Endometrium (tissue), 2 donors: ENCODE measurements at regions not wholly inside any gene's neighbourhood (a gene's known extent, or its start where the extent isn't known, plus 50 kb on each side); places are given as distances from the start of the nearest gene placed in this dataset.
"Not testable (repeated sequence)": the region's sequence is repeated elsewhere in the genome, so short reads cannot be mapped to it uniquely, and the experiment has no call there.

Experiments
- FAIRE-seq: peaks from 2 replicates; lab custom pipeline; 2012; peaks lifted over from hg19 to GRCh38; lab: Jason Lieb, UNC
- donor health status: control.
- donor health status: control.

DNA sequence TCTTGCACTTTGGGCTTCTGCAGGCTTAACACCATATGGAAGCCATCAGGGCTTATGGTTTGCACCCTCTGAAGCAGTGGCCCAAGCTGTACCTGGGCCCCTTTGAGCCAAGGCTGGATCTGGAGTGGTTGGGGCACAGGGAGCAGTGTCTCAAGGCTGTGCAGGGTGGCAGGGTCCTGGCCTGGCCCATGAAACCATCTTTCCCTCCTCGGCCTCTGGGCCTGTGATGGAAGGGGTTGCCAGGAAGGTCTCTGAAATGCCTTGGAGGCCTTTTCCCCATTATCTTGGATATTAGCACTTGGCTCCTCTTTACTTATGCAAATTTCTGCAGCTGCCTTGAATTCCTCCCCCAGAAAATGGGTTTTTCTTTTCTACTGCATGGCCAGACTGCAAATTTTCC lies 134.7 kb upstream of the USP9X start:
- no peak for FAIRE-seq

DNA sequence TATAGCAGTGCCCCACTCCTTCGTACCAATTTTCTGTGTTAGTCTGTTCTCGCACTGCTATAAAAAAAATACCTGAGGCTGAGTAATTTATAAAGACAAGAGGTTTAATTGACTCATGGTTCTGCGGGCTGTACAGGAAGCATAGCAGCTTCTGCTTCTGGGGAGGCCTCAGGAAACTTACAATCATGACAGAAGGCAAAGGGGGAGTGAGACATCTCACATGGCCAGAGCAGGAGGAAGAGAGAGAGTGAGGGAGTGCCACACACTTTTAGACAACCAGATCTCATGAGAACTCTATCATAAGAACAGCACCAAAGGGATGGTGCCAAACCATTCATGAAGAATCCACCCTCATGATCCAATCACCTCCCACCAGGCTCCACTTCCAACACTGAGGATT lies 133.8 kb upstream of the USP9X start:
- FAIRE-seq = not testable (repeated sequence)

DNA sequence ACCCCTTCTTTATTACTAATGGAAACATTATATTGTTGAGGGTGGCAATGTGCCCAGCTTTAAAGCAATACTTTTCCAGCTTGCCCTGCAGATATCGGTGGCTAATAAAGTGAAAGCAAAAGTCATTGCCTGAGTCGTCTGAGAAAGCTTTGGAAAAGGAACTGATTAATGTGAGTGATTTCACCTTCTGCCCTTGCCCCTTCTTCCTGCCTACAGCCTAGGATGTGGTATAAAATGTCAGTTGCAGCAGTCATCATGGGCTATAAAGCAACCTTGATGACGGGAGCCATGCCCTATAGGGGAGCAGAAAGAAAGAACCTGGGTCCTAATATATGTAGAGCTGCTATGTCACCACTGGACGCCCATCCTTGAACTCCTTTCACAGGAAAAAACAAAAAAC lies 132.4 kb upstream of the USP9X start:
- FAIRE-seq = no peak

DNA sequence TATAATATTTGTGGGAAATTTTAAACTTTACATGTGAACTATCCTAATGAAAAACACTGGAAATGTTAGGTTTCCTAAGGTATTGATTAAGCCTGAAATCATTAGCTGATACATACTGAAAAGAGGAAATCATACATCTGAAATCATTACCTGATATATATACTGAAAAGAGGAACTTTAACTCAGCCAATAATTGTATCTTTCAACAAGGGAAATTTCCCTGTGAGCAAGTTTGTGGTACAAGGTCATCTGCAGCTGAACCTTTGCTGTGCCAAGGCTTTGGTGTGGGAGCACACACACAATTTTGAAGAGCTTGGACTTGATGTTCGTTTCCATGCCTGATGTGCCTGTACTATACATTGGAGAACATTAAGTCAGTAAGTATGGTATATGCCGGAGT lies 131.9 kb upstream of the USP9X start:
- FAIRE-seq = no peak

DNA sequence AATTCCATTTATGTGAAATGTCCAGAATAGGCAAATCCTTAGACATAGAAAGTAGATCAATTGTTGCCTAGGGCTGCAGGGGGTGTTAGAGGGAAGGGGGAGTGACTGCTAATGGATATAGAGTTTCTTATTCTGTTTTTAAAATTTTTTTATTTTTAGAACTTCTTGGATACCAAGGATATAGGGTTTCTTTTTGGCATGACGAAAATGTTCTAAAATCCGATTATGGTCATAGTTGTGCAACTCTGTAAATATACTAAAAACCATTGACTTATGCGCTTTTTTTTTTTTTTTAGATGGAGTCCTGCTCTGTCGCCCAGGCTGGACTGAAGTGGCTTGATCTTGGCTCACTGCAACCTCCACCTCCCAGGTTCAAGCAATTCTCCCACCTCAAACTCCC lies 125.2 kb upstream of the USP9X start:
- no peak for FAIRE-seq

DNA sequence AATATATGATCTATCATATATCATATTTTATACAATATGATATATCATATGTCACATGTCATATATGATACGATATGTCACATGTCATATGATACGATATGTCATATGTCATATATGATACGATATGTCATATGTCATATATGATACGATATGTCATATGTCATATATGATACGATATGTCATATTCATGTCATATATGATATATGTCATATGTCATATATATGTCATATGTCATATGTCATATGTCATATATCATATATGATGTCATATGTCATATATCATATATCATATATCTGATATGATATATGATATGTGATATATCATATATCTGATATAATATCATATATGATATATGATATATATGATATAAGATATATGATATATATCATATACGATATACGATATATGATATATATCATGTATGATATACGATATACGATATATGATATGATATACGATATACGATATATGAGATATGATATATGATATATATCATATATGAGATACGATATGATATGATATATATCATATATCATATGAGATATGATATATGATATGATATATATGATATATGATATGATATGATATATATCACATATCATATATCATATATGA lies 122.3 kb upstream of the USP9X start:
- FAIRE-seq = no peak

DNA sequence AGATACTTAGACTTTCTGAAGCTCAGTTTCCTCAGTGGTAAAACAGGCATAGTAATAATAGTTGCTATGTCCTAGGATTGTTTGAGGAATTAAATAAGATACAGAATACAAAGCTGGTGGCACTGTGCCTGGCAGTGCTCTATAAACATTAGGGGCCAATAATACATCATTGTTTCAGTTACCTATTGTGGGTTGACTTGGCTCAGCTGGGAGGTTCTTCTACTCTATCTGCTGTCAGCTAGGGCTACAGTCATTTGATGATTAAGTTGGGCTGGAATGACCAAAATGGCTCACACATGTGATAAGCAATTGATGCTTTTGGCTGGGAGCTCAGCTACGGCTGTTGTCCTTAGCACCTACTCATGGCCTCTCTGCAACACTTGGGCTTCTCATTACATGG lies 121.2 kb upstream of the USP9X start:
- no peak for FAIRE-seq

DNA sequence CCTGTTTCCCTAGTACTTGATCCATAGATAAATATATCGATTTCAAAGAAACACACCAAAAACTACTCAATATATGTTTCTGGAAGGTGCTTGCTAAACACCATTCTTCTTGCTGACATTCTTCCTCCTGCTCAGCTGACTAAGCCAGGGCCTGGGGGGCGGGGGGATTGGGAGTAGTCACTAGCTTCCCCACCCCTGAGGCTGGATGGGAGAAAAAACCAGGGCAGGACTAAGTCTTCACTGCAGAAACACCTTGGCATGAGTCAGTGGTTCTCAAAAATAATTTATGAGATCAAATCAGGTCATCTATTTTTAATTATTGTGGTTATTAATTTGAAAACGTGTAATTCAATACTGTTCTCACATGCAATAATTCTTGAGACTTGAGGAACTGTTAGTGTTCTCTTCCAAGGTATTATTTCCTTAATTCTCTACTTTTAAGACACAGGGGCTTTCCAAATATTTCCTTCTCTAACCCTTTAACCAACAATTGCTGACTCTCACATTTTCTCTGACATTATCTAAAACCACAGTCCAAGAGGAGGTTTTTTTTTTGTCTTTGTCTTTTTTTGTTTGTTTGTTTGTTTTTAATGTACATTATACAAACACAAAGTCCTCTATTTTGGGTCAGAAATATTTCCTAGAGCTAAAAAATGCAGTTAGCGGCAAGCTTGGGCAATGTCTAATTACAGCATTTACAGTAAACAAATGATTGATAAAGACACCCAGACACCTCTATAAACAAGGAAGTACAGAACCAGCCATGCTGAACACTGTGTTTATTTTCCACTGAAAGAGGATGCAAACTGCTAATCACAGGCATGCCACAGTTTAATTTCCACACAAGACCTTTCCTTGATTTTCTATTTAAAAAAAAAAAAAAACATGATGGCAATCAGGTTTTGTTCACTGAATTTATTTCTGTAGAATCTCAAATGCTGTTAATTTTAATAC lies 120.3 kb upstream of the USP9X start:
- no peak for FAIRE-seq

DNA sequence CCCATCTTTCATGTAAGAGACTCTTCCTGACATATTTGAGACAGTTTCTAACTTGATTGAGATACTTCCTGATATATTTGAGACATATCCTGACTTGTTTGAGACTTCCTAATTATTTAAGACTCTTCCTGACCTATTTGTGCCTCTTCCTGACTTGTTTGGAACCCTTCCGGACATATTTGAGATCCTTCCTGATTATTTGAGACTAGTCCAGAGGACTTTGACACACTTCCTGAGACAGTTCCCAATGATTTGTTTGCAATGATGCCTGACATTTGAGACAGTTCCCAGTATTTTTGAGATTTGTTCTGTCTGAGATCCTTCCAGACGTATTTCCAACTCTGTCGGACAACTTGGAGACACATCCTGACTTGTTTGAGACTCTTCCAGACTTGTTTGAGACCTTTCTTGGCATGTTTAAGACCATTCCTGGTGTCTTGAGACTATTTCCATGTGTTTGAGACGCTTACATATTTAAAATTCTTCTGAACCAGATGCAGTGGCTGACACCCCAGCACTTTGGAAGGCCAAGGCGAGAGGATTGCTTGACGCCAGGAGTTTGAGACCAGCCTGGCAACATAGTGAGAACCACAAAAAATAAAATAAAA lies 118.9 kb upstream of the USP9X start:
- FAIRE-seq = no peak

DNA sequence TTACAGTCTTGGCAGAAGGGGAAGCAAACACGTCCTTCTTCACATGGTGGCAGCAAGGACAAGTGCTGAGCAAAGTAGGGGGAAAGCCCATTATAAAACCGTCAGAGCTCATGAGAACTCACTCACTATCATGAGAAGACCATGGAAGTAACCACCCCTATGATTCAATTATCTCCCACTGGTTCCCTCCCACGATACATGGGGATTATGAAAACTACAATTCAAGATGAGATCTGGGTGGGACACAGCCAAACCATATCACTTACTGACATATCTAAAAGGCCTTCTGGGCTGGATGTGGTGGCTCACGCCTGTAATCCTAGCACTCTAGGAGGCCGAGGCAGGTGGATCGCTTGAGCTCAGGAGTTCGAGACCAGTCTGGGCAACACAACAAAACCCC lies 117.1 kb upstream of the USP9X start:
- FAIRE-seq = no peak

DNA sequence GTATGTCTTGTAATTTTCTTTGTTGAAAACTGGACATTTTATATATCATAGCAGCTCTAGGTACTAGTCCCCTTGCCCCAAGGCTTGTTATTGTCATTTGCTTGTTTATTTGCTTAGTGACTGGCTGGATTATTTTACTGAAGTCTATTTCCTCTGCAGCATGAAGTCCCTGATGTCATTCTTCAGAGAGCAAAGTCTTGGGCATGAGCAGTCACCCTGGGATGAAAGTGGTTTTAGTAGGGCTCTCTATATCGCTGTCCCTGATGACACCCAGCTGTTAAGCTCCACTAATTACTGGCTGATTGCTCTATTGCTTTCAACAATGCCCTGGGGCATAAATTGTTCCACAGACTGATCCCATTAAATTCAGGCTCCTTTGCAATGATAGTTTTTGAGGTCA lies 113.5 kb upstream of the USP9X start:
- no peak for FAIRE-seq

DNA sequence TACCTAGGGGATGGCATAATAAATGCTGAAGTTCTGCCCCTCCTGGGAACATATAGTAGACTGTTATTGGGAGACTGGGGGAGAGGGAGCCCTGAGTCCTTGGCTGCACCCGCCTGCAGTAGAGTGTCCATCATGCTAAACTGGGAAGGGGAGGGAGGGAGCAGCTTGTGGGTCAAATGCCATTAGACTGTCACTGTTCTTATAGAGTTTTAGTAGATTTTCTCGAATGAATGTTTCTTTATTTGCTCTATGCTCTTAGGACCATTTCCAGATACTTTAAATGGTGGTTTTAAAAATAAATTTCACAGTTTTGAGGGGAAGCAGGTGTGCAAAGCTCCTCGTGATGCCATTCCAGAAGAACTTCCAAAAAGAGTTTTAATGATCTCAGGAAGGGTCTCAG lies 111.6 kb upstream of the USP9X start:
- FAIRE-seq = no peak

DNA sequence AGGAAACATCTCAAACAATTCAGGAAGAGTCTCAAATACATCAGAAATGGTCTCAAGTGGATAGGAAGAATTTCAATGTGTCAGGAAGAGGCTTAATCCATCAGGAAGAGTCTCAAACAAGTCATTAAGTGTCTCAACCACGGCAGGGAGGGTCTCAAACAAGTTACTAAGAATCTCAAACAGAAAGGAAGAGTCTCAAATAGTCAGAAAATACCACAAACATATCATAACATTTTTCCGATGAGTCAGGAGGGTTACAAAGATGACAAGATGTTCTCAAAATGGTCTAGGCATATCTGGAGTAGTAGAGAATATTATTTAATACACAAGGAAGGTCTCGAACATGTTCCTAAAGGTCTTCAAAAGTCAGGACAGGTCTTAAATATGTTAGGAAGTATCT lies 109.3 kb upstream of the USP9X start:
- no peak for FAIRE-seq

DNA sequence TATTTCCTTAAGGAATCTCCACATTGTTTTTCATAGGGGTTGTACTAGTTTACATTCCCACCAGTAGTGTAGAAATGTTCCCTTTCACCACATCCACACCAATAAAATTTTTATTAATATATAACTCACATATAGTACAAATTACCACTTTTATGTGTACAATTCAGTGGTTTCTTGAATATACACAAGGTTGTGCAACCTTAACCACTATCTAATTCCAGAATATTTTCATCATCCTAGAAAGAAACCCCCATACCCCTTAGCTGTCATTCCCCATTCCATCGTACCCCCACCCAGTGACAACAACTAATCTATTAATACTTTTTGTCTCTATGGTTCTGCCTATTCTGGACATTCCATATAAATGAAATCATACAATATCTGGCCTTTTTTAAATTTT lies 108.3 kb upstream of the USP9X start:
- no peak for FAIRE-seq

DNA sequence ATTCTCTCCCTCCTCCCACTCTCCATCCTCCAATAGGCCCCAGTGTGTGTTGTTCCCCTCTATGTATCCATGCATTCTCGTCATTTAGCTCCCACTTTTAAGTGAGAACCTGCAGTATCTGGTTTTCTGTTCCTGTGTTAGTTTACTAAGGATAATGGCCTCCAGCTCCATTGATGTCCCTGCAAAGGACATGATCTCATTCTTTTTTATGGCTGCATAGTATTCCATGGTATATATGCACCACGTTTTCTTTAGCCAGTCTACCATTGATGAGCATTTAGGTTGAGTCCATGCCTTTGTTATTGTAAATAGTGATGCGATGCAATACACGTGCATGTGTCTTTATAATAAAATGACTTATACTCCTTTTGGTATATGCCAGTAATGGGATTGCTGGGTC lies 100.3 kb upstream of the USP9X start:
- no peak for FAIRE-seq

DNA sequence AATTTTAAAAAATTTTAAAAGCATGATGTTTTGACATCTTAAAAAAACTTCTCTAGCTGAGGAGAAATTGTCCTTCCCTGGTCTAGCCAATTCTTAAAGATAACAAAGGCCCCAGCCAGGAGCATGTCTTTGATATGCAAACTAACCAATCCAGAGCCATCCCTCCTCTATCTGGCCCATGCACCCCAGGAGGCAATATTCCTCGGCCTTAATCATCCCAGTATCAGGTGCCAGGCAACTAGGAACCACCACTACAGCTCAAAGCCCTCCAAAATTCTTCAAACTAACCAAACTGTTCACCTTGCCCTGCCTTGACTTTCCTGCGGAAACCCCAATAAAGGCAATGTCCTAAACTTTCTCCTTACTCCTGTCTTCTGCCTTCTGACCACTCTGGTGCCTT lies 97.8 kb upstream of the USP9X start:
- FAIRE-seq = no peak

DNA sequence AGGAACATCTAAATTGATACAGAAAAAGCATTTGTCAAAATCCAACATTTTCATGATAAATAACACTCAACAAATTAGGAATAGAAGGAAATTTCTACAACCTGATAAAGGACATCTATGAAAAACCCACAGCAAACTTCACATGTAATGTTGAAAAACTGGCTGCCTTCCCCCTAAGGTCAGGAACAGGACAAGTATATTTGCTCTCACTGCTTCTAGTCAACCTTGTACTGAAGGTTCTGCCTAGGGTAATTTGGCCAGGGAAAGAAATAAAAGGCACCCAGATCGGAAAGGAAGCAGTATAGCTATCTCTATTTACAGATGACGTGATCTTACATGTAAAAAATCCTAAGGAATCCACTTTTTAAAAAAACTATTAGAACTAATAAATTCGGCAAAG lies 97.1 kb upstream of the USP9X start:
- FAIRE-seq = no peak

DNA sequence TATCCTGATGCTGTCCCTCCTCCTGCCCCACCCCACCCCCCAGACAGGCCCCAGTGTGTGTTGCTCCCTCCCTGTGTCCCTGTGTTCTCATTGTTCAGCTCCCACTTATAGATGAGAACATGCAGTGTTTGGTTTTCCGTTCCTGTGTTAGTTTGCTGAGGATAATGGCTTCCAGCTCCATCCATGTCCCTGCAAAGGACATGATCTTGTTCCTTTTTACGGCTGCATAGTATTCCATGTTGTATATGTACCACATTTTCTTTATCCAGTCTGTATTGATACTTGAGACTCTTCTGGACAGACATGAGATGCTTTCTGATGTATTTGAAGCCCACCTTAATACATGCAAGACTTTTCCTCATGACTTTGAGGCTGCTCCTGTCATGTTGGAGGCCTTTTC lies 91.8 kb upstream of the USP9X start:
- not testable (repeated sequence) for FAIRE-seq

DNA sequence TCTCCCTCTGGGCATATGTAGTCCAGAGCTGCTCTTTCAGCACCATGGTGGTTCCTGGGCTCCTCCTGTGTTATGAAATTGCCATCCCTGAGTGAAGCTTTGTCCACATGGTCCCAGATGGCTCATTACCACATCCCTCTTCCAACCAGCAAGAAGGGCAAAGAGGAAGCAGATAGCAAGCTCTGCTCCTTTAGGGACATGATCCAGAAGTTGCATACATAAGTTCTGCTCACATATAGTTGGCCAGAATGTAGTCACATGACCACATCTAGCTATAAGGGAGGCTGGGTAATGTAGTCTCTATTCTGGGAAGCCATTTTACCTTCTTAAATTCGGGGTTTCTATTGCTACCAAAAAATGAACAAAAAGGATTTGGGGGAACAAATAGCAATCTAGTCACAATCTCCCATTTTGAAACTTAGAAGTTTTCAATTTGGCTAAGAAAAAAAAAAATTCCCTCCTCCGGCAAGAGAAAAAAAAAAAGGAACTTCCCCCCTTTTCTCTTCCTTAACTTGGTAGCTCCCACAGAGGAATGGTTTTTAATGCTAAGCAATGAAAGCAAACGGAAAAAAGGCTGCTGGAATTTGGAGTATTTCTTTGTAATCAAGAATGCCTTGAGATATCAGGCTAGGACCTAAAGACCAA lies 88.2 kb upstream of the USP9X start:
- no peak for FAIRE-seq

DNA sequence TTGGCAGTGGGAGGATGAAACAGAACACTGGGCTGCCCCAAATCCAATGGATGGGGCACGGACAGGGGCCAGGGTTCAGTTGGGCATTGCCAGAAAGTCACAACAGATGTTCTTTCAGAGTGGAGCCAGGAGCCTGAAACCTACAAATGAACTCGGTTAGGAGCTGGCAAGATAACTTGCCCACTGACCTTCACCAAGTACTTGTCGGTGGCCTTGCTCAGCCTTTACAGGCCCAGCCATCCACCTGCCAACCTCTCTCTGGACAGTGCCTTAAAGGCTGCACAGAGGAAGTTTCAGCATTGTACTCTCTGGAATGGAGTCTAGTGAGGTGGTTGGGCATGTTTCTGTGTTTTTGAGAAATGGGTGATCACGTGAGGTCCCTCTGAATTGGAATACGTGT lies 87.1 kb upstream of the USP9X start:
- no peak for FAIRE-seq

DNA sequence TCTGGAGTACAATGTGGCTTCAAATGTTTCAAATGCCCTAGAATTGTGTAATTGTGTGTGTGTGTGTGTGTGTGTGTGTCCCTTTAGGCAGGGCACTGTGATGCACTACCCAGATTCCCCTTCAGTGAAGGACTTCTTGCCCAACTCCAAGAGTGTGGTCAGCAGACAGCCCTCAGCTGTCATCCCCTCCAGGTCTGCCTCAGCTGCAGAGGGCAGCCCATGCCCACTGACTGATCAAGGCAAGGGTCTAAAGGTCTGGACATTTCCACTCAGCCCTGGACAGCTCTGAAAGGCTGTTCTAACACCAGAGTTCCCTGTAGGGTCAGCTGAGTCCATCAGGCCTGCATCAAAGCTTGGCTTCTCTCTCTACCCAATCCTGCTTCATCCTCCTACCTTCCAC lies 83.9 kb upstream of the USP9X start:
- FAIRE-seq = no peak

DNA sequence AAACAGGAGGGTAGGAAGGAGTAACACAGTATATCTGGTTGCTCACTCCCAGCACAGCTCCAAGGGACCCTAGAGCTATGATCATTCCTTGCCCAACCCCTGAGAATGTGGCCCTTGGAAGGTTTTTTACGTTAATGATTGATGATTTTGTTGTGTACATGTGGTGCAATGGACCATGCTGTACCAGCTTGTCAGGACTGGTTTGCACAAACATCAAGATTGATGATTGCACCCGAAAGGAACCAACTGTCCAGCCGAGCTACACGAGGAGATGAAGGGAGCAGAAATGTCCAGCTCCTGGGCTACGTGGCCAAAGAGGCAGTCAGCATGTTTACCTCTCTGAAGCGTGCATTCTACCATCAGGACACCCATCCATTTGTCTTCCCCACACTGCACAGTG lies 83.2 kb upstream of the USP9X start:
- FAIRE-seq = no peak
